ENCODE measurements at regions not wholly inside any gene's neighbourhood (a gene's known extent, or its start where the extent isn't known, plus 50 kb on each side); places are given as distances from the start of the nearest gene placed in this dataset.

- Histone ChIP-seq H3K27ac (no peak overlapping the region), H3K4me3 (no peak overlapping the region)
- DNase-seq (ENCODE audit: low spot score): no peak
- TF ChIP-seq CTCF (IDR thresholded peaks at IDR 0.05): no peak
Observed at GRCh38 chr4:24056289-24056688, 166.4 kb upstream of the PPARGC1A start.

- no peak for TF ChIP-seq CTCF (IDR thresholded peaks at IDR 0.05)
- Histone ChIP-seq H3K27ac (no peak overlapping the region), H3K4me3 (no peak overlapping the region)
- DNase-seq (ENCODE audit: low spot score): no peak
Observed at GRCh38 chr4:24055623-24056022, 165.8 kb upstream of the PPARGC1A start.

GRCh38 chr4:24054910-24055309, 165.1 kb upstream of the PPARGC1A start:
- H3K4me3 ChIP-seq: no peak overlapping the region
- TF ChIP-seq CTCF (IDR thresholded peaks at IDR 0.05): no peak
- no peak for DNase-seq (ENCODE audit: low spot score)
- no peak overlapping the region for H3K27ac ChIP-seq

GRCh38 chr4:24053934-24054333, 164.1 kb upstream of the PPARGC1A start:
- no peak overlapping the region for H3K4me3 ChIP-seq
- no peak for DNase-seq (ENCODE audit: low spot score)
- H3K27ac ChIP-seq: no peak overlapping the region
- TF ChIP-seq CTCF (IDR thresholded peaks at IDR 0.05): no peak

- Histone ChIP-seq H3K27ac (no peak overlapping the region), H3K4me3 (no peak overlapping the region)
- no peak for TF ChIP-seq CTCF (IDR thresholded peaks at IDR 0.05)
- no peak for DNase-seq (ENCODE audit: low spot score)
Observed at GRCh38 chr4:24044610-24045589, 155.1 kb upstream of the PPARGC1A start.

- DNase-seq (ENCODE audit: low spot score): no peak
- Histone ChIP-seq H3K27ac (no peak overlapping the region), H3K4me3 (no peak overlapping the region)
- TF ChIP-seq CTCF (IDR thresholded peaks at IDR 0.05): no peak
Observed at GRCh38 chr4:24042094-24042493, 152.2 kb upstream of the PPARGC1A start.

GRCh38 chr4:24040811-24041210, 151.0 kb upstream of the PPARGC1A start:
- Histone ChIP-seq H3K27ac (no peak overlapping the region), H3K4me3 (no peak overlapping the region)
- no peak for TF ChIP-seq CTCF (IDR thresholded peaks at IDR 0.05)
- DNase-seq (ENCODE audit: low spot score): no peak
